Upper lobe of right lung (tissue), 1 donor: ENCODE measurements at regions not wholly inside any gene's neighbourhood (a gene's known extent, or its start where the extent isn't known, plus 50 kb on each side); places are given as distances from the start of the nearest gene placed in this dataset.

Source experiments
- ATAC-seq: fragments of 200-7000 bp; cut with Tn5 transposase; one replicate; pipeline ENCODE4 v1.9.1; 2020; ENCODE audit warnings: mild to moderate bottlenecking, moderate library complexity
- DNase-seq: peaks from one replicate; pipeline ENCODE4 v3.0.0-alpha.2; 2020
- H3K27ac ChIP-seq: fragments of 200-600 bp; one replicate; pipeline ENCODE4 v1.8.0; 2022
- H3K27me3 ChIP-seq: fragments of 200-600 bp; one replicate; pipeline ENCODE4 v1.8.0; 2022; ENCODE audit warnings: mild to moderate bottlenecking
- H3K36me3 ChIP-seq: fragments of 200-600 bp; one replicate; pipeline ENCODE4 v1.8.0; 2022
- H3K4me1 ChIP-seq: fragments of 200-600 bp; one replicate; pipeline ENCODE4 v1.8.0; 2022
- H3K4me3 ChIP-seq: fragments of 200-600 bp; one replicate; pipeline ENCODE4 v1.8.0; 2022; ENCODE audit warnings: mild to moderate bottlenecking
- H3K9me3 ChIP-seq: fragments of 200-600 bp; one replicate; pipeline ENCODE4 v1.8.0; 2022
- intact Hi-C: fragments of 100-400 bp; cut with DNase I; formaldehyde crosslinking; loops from one replicate; pipeline ENCODE4 v1.11.0; 2022
- TF ChIP-seq, protein P1 (sequence below): fragments of 200-600 bp; IDR thresholded peaks from one replicate; pipeline ENCODE4 v1.8.0; 2022; ENCODE audit warnings: antibody characterized with exemption
- donor health status: DM: no; HTN: yes; CAD: no; lungs with severe emphysema.

DNA sequence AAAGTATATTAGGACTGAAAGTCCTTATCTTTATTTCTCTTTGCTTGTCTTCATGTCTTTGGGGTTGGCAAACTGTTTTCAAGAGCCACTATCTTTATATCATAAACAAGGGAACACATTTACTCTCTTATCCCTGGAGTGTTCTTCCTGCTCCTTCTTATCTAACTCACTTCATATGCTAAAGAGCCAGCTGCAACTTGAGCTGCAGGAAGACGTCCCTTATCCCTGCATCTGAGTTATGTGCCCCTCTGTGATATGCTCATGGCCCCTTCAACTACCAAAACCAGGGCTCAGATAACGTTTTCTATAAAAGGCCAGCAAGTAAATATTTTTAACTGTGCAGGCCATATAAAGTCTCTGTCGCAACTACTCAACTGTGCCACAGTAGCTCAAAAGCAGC, 137.0 kb upstream of the CRBN start:
- H3K27ac ChIP-seq: no peak overlapping the region
- H3K4me1 ChIP-seq: no peaks in the 10 kb centered on the region
- no peaks in the 10 kb centered on the region for H3K9me3 ChIP-seq
- H3K36me3 ChIP-seq: no peaks in the 10 kb centered on the region
- ATAC-seq: no peak
- H3K4me3 ChIP-seq: no peak overlapping the region
- TF ChIP-seq, protein P1, sequence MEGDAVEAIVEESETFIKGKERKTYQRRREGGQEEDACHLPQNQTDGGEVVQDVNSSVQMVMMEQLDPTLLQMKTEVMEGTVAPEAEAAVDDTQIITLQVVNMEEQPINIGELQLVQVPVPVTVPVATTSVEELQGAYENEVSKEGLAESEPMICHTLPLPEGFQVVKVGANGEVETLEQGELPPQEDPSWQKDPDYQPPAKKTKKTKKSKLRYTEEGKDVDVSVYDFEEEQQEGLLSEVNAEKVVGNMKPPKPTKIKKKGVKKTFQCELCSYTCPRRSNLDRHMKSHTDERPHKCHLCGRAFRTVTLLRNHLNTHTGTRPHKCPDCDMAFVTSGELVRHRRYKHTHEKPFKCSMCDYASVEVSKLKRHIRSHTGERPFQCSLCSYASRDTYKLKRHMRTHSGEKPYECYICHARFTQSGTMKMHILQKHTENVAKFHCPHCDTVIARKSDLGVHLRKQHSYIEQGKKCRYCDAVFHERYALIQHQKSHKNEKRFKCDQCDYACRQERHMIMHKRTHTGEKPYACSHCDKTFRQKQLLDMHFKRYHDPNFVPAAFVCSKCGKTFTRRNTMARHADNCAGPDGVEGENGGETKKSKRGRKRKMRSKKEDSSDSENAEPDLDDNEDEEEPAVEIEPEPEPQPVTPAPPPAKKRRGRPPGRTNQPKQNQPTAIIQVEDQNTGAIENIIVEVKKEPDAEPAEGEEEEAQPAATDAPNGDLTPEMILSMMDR: no peak
- H3K27me3 ChIP-seq: no peaks in the 10 kb centered on the region
- intact Hi-C loops: no loop called here
- DNase-seq: no peak

DNA sequence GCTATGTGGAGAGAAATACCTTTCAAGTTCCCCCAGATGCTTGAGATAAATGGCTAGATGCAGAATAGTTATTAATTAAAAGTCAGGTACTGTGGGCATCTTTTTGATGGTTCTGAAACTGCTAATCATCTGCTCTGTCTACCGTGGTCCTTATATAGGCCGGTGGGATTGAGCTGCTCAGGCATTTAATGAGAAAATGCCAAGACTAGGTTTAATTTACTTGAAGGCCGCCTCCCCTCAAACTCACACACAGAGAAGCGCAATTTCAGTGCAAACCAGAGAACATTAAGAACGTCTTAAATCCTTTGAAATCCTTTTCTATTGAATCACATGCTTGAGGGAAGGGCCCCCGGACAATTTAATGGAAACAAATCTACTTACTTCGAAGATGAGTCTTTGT, 136.4 kb upstream of the CRBN start:
- DNase-seq: no peak
- Histone ChIP-seq H3K9me3 (no peaks in the 10 kb centered on the region), H3K27ac (no peak overlapping the region), H3K27me3 (no peaks in the 10 kb centered on the region), H3K4me3 (no peak overlapping the region), H3K36me3 (no peaks in the 10 kb centered on the region), H3K4me1 (no peaks in the 10 kb centered on the region)
- TF ChIP-seq, protein P1: no peak
- ATAC-seq: no peak
- intact Hi-C loops: no loop called here

DNA sequence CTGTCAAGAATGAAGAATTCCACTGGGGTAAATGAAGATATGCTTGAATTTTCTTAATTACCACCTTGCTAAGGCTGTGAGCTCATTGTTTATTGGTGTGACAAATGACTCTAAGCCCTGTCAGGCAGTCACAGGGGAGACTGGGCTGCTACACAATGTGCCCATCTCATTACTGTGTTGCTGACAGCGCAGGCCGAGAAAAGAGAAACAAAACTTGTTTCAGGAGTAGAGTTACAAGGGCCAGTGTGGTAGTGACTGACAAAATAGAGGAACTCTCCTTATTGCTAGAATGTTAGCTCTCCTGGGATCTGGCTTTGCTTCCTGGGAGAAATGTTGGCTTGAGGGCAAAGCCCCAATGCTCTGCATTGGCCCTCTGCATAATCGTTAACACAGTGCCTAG, 130.4 kb upstream of the CRBN start:
- TF ChIP-seq, protein P1: no peak
- H3K9me3 ChIP-seq: no peaks in the 10 kb centered on the region
- H3K27me3 ChIP-seq: no peaks in the 10 kb centered on the region
- no peak for ATAC-seq
- H3K36me3 ChIP-seq: no peaks in the 10 kb centered on the region
- no peak overlapping the region for H3K4me3 ChIP-seq
- H3K27ac ChIP-seq: no peak overlapping the region
- no peak for DNase-seq
- no peaks in the 10 kb centered on the region for H3K4me1 ChIP-seq
- intact Hi-C loops: no loop called here

DNA sequence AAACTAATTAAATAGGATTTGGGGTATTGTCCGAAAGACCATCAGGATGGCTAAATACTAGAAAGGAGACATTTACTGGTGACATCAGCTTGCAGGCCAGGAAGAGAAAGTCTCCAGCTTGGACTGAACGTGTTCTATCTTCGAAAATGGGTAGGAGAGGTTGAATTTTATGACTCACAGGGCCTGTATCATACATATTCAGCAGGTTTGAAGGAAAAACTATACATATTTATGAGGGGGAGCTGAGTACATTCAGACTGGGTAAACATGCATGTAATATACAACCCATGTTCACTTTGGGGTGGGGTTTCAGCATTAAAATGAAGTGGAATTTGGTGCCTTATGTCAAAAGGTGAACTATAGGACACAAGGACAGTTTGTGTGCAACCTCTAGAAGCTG, 129.3 kb upstream of the CRBN start:
- ATAC-seq (no peak), DNase-seq (no peak)
- H3K4me3 ChIP-seq: no peak overlapping the region
- no peaks in the 10 kb centered on the region for H3K27me3 ChIP-seq
- no peak overlapping the region for H3K27ac ChIP-seq
- TF ChIP-seq, protein P1: no peak
- no peaks in the 10 kb centered on the region for H3K4me1 ChIP-seq
- no peaks in the 10 kb centered on the region for H3K36me3 ChIP-seq
- H3K9me3 ChIP-seq: no peaks in the 10 kb centered on the region
- intact Hi-C loops: no loop called here

DNA sequence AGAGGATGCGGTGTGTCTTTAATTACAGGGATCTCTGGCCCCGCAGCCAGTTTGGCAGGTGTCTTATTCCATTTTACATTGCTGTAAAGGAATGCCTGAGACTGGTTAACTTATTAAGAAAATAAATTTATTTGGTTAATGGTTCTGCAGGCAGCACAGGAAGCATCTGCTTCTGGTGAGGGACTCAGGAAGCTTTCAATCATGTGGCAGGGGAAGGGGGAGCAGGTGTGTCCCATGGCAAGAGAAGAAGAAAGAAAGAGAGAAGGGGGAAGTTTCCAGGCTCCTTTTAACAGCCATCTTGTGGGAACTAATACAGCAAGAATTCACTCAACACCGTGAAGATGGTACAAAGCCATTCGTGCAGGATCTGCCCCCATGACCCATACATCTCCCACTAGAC, 128.0 kb upstream of the CRBN start:
- Histone ChIP-seq H3K27me3 (no peaks in the 10 kb centered on the region), H3K36me3 (no peaks in the 10 kb centered on the region), H3K27ac (no peak overlapping the region), H3K4me1 (no peaks in the 10 kb centered on the region), H3K9me3 (no peaks in the 10 kb centered on the region), H3K4me3 (no peak overlapping the region)
- intact Hi-C loops: no loop called here
- TF ChIP-seq, protein P1: no peak
- DNase-seq: no peak
- ATAC-seq: no peak

DNA sequence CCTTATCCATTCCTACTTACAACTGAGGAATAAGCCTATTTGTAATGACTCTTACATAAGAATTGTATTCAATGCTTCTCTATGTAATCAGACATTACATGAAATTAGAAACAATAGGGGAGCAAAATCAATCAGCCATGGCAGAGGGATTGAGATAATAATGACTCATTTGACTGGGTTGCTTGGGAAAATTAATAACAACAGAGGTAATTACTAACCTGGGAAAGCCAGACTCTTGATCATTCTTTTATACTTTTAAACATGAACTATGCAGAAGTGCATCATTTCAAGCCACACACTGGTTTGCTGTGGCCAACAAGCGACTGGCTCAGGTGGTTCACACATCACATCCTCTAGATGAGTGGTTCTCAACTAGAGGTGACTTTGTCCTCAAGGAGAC, 126.3 kb upstream of the CRBN start:
- DNase-seq (no peak), ATAC-seq (no peak)
- H3K27me3 ChIP-seq: no peaks in the 10 kb centered on the region
- TF ChIP-seq, protein P1: no peak
- no peaks in the 10 kb centered on the region for H3K4me1 ChIP-seq
- H3K9me3 ChIP-seq: no peaks in the 10 kb centered on the region
- intact Hi-C loops: no loop called here
- no peaks in the 10 kb centered on the region for H3K36me3 ChIP-seq
- no peak overlapping the region for H3K27ac ChIP-seq
- no peak overlapping the region for H3K4me3 ChIP-seq
